Endodermal cell (in vitro differentiated cells): ENCODE measurements at regions not wholly inside any gene's neighbourhood (a gene's known extent, or its start where the extent isn't known, plus 50 kb on each side); places are given as distances from the start of the nearest gene placed in this dataset.

Source experiments
- DNase-seq: peaks from one replicate; pipeline ENCODE4 v3.0.0-alpha.2; 2017
- H3K27ac ChIP-seq: 2 replicates; pipeline ENCODE4 v1.5.1; 2013; ENCODE audit warnings: mild to moderate bottlenecking, low read depth, low read length, moderate library complexity
- H3K27me3 ChIP-seq: 2 replicates; pipeline ENCODE4 v1.6.1; 2013; ENCODE audit warnings: mild to moderate bottlenecking, low read length, moderate library complexity; ENCODE audit not compliant: insufficient read depth, control insufficient read depth, poor library complexity, severe bottlenecking
- H3K36me3 ChIP-seq: 2 replicates; pipeline ENCODE4 v1.7.0; 2013; ENCODE audit warnings: mild to moderate bottlenecking, low read length, moderate library complexity; ENCODE audit not compliant: control insufficient read depth, insufficient read depth
- H3K4me1 ChIP-seq: one replicate; pipeline ENCODE4 v1.7.0; 2013; ENCODE audit warnings: low read length; ENCODE audit not compliant: control insufficient read depth, insufficient read depth
- H3K4me3 ChIP-seq: 2 replicates; pipeline ENCODE4 v1.5.1; 2013; ENCODE audit warnings: mild to moderate bottlenecking, low read length, moderate library complexity
- H3K9ac ChIP-seq: 2 replicates; pipeline ENCODE4 v1.6.1; 2013; ENCODE audit warnings: mild to moderate bottlenecking, low read length, moderate library complexity; ENCODE audit not compliant: poor library complexity, severe bottlenecking; ENCODE audit errors: extremely low read depth
- H3K9me3 ChIP-seq: 2 replicates; pipeline ENCODE4 v1.6.1; 2013; ENCODE audit warnings: mild to moderate bottlenecking, low read length, moderate library complexity; ENCODE audit not compliant: control insufficient read depth
- H3K27ac Mint-ChIP-seq: 2 replicates; pipeline ENCODE4 v1.8.0; 2020; ENCODE audit warnings: mixed read lengths
- H3K27me3 Mint-ChIP-seq: 2 replicates; pipeline ENCODE4 v1.8.0; 2021; ENCODE audit warnings: mild to moderate bottlenecking, mixed read lengths; ENCODE audit not compliant: insufficient read depth
- H3K36me3 Mint-ChIP-seq: 2 replicates; pipeline ENCODE4 v1.8.0; 2020; ENCODE audit warnings: low read depth, mixed read lengths
- H3K4me1 Mint-ChIP-seq: 2 replicates; pipeline ENCODE4 v1.8.0; 2020; ENCODE audit warnings: mixed read lengths
- H3K4me3 Mint-ChIP-seq: 2 replicates; pipeline ENCODE4 v1.8.0; 2020; ENCODE audit warnings: mild to moderate bottlenecking, moderate library complexity, mixed read lengths
- H3K9me3 Mint-ChIP-seq: 2 replicates; pipeline ENCODE4 v1.8.0; 2020; ENCODE audit warnings: mild to moderate bottlenecking, mixed read lengths
- CTCF ChIP-seq: fragments of 200-600 bp; sonication (generic); conservative IDR thresholded peaks from 2 replicates; pipeline ENCODE4 v1.5.0; 2021; ENCODE audit warnings: antibody characterized with exemption, mild to moderate bottlenecking
- WGBS, 2 experiments: methylation state at CpG; one replicate each; pipeline versions ENCODE4 v1.1.5 to v1.1.7; 2013; ENCODE audit warnings: missing lambda C conversion rate in 2 of 2, mixed read lengths in 1 of 2; ENCODE audit not compliant: insufficient coverage in 1 of 2, insufficient read length in 1 of 2; 5-methylcytosine and 5-hydroxymethylcytosine counted together

GRCh38 chr5:96562614-96563013, 99.6 kb upstream of the CAST start:
- Mint-ChIP-seq H3K4me1 (peaks cover 5% of the 10 kb centered on the region), H3K27ac (no peak overlapping the region), H3K36me3 (no peaks in the 10 kb centered on the region), H3K27me3 (peaks cover 1% of the 10 kb centered on the region), H3K9me3 (no peaks in the 10 kb centered on the region), H3K4me3 (no peak overlapping the region)
- Histone ChIP-seq H3K36me3 (no peaks in the 10 kb centered on the region), H3K9me3 (no peaks in the 10 kb centered on the region), H3K4me1 (no peaks in the 10 kb centered on the region), H3K27me3 (no peaks in the 10 kb centered on the region), H3K9ac (no peak overlapping the region), H3K4me3 (no peak overlapping the region), H3K27ac (no peak overlapping the region)
- no peak for TF ChIP-seq CTCF
- DNase-seq = no peak

GRCh38 chr5:96563816-96564215, 98.4 kb upstream of the CAST start:
- Histone ChIP-seq H3K36me3 (no peaks in the 10 kb centered on the region), H3K9ac (no peak overlapping the region), H3K9me3 (no peaks in the 10 kb centered on the region), H3K27me3 (no peaks in the 10 kb centered on the region), H3K4me3 (no peak overlapping the region), H3K27ac (no peak overlapping the region), H3K4me1 (no peaks in the 10 kb centered on the region)
- Mint-ChIP-seq H3K27ac (no peak overlapping the region), H3K4me3 (no peak overlapping the region), H3K36me3 (no peaks in the 10 kb centered on the region), H3K4me1 (peaks cover 5% of the 10 kb centered on the region), H3K9me3 (no peaks in the 10 kb centered on the region), H3K27me3 (no peaks in the 10 kb centered on the region)
- no peak for DNase-seq
- TF ChIP-seq CTCF = no peak
- 78 to 94% methylated on average over 2 to 3 of the region's 3 CpGs for WGBS, 2 experiments

GRCh38 chr5:96565582-96566265, 96.5 kb upstream of the CAST start:
- no peak overlapping the region for H3K9ac ChIP-seq
- no peak for TF ChIP-seq CTCF

More at GRCh38 chr5:96565582-96566265, 96.5 kb upstream of the CAST start:
- no peak for DNase-seq
- H3K4me1 Mint-ChIP-seq = peaks cover 5% of the 10 kb centered on the region
- no peaks in the 10 kb centered on the region for H3K27me3 ChIP-seq
- no peaks in the 10 kb centered on the region for H3K9me3 Mint-ChIP-seq
- H3K4me3 Mint-ChIP-seq = no peak overlapping the region
- H3K27ac Mint-ChIP-seq = no peak overlapping the region
- no peaks in the 10 kb centered on the region for H3K4me1 ChIP-seq
- no peaks in the 10 kb centered on the region for H3K36me3 Mint-ChIP-seq
- no peak overlapping the region for H3K4me3 ChIP-seq
- 77 to 80% methylated on average over 7 to 8 of the region's 8 CpGs for WGBS, 2 experiments
- no peak overlapping the region for H3K27ac ChIP-seq
- no peaks in the 10 kb centered on the region for H3K9me3 ChIP-seq
- no peaks in the 10 kb centered on the region for H3K36me3 ChIP-seq
- H3K27me3 Mint-ChIP-seq = peaks cover 3% of the 10 kb centered on the region
